Stimulated activated CD4-positive, alpha-beta T cell treated with anti-CD3 and anti-CD28 coated beads, Interleukin-4, amount 100 ng/mL, for 1 hour (primary cell): ENCODE measurements at regions not wholly inside any gene's neighbourhood (a gene's known extent, or its start where the extent isn't known, plus 50 kb on each side); places are given as distances from the start of the nearest gene placed in this dataset.

ENCODE experiments used
- DNase-seq: peaks from one replicate; pipeline ENCODE4 v3.0.0-alpha.2; 2020

DNA sequence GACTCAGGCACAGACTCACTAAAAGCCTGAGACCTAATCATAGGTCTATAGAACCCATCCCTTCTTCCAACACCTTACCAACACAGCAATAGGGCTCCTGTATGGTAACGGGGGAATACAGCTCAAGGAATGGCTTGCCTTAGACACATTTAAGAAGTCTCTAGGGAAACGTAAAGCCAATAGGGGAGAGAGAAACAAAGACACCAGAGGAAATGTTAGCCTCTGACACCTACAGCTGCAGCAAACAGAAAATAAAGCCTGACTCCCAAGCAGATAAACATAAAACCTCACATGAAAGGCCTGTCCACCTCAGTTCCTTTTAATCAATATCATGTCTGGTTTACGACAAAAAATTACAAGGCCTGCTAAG lies 51.1 kb upstream of the NCOA1 start:
- DNase-seq = no peak

DNA sequence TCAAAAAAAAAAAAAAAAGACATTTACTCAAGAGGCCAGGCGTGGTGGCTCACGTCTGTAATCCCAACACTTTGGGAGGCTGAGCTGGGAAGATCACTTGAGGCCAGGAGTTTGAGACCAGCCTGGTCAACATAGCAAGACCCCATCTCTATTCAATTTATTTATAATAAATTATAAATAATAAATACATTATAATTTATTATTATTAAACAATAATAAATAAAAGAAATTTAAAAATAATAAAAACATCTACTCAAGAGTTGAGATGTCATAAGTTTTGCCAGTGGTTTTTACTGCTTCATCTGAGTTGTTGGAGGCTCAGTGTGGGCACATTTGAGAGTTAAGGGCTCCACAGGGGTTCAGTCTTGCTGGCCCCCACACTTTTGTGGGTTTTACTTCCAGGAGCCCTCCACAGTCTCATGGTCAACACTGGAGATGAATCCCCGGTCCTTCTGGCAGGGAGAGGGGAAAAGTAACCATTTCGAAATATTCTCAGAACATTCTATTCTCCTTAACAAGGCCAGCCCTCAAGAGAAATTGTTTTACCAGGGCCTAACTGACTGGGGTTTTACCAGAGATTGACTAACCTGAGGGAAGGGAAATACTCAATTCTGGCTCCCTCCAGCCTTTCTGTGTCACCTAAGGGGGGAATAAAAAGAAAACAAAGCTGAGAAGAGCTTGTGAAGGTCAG lies 51.6 kb upstream of the NCOA1 start:
- DNase-seq = no peak

DNA sequence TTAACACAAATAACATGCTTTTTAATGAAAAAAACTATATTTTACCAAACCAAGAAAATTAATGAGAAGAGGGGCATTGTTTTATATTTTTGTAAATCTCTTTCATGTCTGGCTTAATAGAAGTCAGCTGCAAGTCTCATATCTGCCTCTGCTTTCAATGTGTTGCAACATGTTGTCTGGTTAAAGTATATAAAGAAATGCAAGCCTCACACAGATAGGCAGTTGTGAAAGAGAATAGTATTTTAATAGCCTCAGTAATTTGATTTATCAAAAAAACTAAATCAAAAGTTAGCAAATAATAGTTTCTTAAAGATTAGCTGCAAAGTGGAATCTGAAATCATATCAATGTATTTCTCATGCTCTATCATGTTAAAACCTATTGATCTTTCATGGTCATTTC lies 52.9 kb upstream of the NCOA1 start:
- no peak for DNase-seq

DNA sequence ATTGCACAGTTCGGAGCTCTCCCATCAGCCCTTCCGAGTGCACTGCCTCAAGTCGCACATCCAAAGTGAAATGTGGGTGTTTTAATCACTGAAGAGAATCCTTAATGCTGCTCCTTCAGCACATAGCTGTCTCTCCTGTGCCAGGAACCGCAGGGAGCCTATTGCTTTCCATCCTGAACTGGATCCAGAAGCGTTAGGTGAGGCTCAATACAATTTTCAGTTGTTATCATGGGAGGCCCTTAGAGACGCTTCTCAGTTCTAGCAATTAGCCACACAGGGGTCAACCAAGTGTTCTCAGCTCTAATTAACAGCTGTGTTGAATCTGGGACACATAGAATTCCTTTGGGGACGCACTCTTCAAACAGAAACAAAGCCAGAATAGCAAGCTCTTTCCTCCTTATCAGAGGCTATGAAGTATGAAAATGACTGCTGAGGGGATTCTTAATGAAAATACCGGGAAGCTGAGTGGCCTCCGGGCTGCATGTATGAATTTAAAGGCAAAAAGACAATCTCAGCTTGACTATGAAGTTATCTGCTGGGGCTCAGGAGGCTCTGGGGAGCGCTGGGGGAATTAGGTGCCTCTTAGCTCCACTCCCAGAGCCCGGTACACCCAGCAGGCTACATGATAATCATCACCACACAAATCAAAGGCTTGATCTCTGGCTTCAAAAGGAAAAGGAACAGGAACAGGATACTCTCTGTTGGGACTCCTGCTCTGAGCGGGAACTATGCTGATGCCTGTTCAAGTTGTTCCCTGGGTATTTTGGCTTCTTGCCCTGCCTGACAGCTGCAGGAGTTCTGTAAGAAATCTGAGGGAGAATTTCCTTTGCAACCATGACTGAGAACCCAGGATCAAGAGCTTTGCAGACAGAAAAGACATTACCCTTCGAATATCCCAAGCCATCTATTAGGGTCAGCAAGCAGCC lies 55.4 kb upstream of the NCOA1 start:
- DNase-seq = no peak

DNA sequence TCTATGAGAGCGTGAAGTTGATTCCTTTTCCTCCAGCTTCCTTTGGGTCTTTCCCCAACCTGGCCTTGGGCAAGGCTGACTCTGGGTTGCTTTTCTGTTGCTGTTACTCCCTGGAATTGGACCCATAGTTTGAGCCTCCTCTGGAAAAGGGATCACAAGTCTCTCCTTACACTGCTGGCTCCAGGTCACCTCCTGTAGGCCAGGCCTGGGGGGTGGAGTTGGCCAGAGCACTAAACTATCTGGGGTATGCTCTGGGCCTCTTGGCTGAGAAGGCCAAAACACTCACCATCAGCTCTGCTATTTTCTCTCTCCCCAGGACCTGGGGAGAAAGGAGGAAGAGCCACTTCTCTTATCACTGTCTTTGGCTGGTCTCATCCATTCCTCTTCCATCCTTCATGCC lies 56.5 kb upstream of the NCOA1 start:
- no peak for DNase-seq

DNA sequence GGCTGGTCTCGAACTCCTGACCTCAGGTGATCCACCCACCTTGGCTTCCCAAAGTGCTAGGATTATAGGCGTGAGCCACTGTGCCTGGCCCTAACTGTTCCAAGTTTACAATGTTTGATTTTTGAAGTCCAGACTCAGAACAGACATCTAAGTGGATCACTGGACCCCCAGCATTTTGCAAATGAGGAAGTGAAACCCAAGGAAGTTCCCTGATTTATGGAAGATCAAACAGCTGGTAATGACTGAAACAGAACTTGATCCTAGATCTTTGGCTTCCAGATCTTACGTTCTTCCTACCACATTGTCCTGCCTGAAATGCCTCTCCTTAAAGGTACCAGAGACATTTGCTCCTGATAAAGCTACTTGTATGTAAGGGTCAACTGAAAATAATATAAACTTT lies 58.3 kb upstream of the NCOA1 start:
- no peak for DNase-seq

DNA sequence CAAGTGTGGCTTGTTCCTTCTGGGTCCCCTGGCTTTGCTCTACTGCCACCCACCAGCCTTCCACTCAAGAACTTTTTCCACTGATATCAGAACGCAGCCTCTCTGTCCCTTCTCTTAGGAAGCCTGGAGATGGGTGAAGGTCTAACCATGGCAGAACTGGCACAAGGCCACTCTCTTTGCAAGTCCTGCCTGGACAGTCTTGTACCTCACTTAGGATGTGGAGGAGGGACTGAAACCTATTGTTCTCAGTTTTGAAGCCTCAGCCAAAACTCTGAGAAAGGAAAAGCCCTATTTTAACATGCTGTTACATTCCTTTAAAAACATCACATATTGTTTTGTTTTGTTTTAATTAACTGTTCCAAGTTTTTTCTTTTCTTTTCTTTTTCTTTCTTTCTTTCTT lies 58.9 kb upstream of the NCOA1 start:
- DNase-seq = no peak

DNA sequence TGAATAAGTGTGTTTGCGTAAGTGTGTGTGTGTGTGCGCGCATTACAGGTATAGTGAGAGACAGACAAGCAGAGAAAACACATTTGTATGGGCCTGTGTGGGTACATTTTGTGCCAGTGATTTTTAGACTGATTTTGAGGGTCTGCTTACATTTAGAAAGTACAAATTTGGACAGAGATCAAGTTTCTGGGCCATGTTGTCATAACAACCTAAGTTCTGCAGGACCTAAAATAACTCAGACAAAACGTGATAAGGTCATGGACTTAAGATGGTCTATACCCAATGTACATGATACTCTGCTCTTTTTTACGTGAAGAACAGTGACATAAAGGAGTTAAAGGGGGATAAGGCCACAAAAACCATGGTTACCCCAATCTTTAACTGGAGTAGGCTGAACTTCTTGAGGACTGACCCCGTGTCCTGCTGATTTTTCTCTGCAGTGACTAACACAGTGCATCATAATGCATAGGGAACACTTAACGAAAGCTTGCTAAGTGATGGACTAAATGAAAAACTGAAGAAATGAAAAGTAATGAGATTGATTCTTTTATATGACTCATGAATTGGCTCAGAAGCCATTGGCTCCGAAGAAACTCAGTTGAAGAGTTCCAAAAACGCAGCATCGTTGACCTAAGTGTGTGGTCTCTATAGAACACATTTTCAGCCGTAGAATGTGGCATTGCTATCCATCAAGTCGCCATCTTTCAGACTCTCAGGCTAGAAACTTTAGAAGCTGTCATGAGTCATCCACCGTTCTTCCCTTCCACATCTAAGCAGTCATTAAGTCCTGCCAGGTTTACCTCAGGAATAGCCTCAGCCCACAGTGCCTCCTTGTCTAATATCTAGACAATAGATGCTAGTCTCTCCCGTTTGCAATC lies 61.6 kb upstream of the NCOA1 start:
- DNase-seq = no peak

DNA sequence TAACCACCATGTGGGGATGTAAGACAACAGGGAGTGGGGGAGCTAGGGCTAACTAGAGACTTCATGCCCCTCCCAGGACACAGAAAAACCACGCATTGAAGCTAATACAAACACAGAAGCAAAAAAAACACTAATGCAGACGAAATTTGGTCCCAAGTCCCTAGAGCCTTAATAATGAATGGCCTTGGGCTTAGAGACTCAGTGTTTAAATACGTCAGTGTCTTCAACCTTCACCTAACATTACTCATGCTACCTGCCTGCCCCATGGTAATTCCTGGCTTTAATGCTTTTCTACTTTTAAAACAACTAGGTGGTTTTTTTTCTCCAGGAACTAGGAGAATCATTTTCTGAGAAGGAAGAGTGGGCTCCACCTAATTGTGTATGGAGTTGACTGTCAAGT lies 64.1 kb upstream of the ITSN2 start:
- no peak for DNase-seq

DNA sequence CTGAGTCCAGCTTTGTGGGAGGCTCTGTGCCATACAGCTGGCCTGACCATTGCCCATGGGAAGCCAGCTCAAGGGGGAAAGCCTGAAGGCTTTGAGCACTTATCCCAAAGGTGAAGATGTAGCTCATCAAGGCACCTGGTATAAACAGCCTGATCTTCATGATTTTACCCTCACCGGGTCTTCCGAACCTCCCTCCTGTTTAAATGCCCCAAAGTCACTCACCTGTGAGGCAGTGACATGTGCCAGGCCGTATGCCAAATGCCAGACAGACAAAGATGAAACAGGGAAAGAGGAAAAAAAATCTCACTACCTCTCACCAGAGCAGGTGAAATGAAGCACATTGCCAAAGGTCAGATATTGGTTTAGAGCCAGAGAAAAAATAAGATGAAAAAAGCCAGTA lies 62.8 kb upstream of the ITSN2 start:
- no peak for DNase-seq

DNA sequence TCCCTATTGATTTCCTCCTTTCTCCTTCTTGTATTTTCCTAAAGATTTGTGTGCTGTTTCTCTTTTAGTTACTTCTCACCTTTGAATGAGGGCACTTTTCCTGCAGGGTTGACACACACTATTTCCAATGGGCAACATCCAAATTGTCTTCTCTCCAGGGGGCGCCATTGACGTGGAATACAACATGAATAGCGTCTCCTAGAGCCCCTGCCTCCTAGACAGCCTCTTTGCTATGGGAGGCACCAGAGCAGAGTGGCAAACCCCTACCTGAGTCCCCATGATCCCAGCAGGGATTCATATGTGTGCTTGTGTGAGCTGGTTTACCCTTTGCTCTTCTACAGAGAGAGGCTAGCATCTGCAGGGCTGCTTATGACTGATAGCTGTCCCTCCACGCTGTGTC lies 61.3 kb upstream of the ITSN2 start:
- DNase-seq = peak; percentile 56

DNA sequence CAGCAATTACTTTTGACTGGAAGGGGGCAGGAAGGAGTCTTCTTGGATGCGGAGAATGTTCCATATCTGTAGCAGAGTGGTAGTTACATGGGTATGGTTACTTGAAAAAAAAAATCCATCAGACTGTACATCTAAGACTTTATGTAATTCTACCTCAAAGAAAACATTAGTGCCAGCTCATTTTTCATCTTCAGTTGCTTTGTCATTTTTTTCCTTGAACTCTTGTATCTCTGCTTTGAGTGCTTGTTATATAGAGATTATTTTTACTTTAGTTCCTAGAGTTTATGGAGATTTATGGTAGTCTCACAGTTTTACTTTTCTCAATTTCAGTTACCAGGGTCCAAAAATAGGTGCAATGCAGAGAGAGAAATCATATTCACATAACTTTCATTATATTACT lies 60.0 kb upstream of the ITSN2 start:
- DNase-seq = no peak

DNA sequence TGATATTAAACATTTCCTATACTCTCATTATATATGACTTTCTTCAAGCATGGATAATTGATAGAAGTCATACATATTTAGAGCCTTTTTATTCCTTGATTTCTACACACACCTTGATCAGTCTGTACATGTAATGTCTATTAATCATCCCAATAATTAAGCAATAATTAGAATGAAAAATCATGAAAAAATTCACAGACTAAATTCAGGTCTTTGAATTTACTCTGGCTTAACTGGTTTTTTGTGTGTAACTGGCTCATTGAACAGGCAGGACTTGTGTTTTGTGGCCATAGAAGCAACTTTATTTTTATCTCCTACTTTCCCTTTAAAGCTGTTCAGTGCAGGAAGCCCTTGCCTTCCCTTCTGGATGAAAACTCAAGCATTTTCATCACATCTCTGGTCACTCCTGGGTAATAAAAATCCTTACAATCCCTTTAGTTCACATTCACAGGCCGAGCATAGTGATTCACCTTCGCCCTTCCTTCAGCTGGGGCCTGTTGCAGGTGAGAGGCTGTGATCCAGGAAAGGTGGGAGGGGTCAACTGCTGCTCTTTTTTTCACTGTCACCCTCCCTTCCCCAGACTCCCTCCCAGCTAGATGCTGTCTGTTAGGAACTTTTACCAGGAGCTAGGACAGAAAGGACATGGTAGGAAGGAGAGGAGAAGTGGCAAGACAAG lies 58.0 kb upstream of the ITSN2 start:
- DNase-seq = no peak

DNA sequence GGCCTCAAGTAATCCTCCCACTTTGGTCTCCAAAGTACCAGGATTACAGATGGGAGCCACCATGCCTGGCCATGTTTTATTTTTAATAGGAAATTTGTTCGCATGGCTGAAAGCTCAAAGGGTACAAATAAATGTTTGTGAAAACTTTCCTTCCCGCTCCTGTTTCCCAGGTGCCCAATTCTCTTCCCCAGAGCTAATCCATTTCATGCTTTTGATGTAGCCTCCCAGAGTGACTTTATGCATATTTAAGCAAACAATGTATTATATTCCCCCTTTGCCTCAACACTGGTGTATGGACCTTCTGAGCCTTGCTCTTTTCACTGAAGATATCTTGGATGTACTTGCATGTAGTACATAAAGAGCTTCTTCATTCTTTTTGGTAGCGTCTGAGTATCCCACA lies 52.5 kb upstream of the ITSN2 start:
- DNase-seq = no peak

DNA sequence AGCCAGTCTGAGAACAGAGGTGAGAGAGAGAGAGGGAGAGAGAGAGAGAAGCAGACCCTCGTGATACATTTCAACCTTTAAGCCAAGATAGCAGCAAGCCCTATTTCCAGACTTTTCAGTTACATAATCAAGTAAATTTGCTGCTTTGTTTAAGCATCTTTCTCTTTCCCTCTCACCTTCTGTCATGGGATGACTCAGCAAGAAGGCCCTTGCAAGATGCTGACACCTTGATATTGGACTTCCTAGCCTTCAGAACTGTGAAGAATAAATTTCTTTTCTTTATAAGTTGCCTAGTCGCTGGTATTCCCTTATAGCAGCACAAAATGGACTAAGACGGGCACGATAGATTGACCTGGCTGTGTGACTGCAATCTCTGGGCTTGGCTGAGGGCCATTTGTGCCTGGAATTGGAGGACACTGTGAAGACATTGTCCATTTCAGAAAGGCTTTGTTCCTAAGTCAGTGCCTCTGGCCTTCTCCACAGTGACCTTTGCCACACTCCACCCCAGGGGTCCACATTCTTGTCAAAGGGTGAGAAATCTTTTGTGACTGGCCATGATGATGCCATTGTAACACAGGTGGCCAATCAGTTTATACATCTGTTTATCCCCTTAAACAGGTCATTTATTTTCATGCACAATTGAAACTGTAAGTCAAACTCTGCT lies 51.3 kb upstream of the ITSN2 start:
- DNase-seq = no peak

DNA sequence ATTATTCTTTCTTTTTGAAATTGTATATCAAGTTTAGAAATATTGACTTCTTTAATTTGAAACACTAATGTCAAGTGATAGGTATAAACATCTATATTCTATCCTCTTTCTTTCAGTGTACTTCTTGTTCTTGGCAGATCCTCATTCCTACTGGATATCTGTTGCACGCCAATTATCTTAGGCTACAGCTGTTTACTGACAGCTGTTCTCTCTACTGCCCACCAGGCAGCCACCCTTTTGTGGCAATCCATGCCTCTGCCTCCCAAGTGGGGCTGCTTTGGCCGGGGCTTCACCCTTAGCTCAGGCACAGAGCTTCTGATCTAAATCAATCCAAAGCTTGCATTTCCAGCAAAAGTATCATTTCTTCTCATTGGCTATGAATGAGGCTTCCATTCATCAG lies 50.6 kb upstream of the ITSN2 start:
- DNase-seq = no peak

DNA sequence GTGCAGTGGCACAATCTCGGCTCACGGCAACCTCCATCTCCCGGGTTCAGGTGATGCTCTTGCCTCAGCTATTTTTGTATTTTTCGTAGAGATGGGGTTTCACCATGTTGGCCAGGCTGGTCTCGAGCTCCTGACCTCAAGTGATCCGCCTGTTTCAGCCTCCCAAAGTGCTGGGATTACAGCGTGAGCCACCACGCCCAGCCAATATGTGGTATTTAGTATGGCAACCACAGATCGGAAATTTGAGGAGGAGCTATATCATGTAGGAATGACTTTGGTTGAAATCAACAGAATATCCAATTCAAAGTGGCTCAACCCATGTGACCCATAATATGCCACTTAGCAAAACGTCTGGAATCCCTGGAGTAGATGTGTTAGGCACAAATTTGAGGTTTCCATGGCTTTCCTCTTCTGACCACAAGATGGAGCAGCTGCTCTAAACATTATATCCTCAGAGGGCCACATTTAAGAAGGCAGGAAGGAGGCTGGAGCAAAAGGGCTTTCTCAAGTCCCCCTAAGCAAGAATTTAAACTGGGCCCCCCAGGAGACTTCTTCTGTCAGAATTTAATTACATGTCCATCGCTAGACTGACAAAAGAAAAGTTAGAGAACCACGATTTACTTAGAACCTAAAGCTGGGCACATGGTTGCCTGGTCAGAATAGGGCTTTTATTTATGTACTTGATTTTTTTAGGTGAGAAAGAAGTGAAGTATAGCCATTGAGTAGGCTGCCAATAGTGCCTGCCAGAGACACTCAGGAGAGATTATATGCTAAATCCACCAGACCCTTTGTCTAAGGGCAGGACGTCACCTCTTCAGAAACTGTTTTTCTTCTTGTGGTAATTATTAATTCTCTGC lies 49.6 kb upstream of the ITSN2 start:
- no peak for DNase-seq
